Choroid plexus epithelial cell (primary cell): ENCODE measurements at regions not wholly inside any gene's neighbourhood (a gene's known extent, or its start where the extent isn't known, plus 50 kb on each side); places are given as distances from the start of the nearest gene placed in this dataset.

ENCODE experiments used
- DNase-seq: peaks from one replicate; pipeline ENCODE4 v3.0.0-alpha.2; 2010; ENCODE audit warnings: low read depth
- H3K4me3 ChIP-seq: 2 replicates; pipeline ENCODE4 v1.5.1; 2011; ENCODE audit warnings: low read depth, mild to moderate bottlenecking, control low read depth, low read length, moderate library complexity
- TF ChIP-seq, protein P1 (sequence below): conservative IDR thresholded peaks from 2 replicates; pipeline ENCODE4 v1.5.1; 2011; ENCODE audit warnings: low read depth, mild to moderate bottlenecking, control low read depth, inconsistent platforms, low read length, moderate library complexity

DNA sequence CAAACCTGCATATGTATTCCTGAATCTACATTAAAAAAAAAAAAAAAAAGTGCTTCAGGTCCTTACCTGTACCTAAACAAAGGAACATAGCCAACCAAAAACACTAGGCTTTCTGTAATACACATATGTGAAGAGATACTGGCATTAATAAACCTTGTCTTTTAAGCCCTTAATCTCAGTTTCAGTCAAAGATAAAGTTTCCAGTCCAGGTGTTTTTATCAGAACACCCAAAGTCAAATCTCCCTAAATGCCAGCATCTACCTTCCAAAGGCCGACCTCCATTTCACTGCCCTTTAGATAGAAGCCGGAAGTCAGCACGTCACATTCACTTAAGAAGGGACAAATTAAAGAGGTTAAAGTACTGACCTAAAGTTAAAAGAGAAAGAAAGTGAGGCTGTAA is 79.8 kb upstream of the NEBL start:
- no peak overlapping the region for H3K4me3 ChIP-seq
- TF ChIP-seq, protein P1, sequence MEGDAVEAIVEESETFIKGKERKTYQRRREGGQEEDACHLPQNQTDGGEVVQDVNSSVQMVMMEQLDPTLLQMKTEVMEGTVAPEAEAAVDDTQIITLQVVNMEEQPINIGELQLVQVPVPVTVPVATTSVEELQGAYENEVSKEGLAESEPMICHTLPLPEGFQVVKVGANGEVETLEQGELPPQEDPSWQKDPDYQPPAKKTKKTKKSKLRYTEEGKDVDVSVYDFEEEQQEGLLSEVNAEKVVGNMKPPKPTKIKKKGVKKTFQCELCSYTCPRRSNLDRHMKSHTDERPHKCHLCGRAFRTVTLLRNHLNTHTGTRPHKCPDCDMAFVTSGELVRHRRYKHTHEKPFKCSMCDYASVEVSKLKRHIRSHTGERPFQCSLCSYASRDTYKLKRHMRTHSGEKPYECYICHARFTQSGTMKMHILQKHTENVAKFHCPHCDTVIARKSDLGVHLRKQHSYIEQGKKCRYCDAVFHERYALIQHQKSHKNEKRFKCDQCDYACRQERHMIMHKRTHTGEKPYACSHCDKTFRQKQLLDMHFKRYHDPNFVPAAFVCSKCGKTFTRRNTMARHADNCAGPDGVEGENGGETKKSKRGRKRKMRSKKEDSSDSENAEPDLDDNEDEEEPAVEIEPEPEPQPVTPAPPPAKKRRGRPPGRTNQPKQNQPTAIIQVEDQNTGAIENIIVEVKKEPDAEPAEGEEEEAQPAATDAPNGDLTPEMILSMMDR = no peak
- DNase-seq = no peak

DNA sequence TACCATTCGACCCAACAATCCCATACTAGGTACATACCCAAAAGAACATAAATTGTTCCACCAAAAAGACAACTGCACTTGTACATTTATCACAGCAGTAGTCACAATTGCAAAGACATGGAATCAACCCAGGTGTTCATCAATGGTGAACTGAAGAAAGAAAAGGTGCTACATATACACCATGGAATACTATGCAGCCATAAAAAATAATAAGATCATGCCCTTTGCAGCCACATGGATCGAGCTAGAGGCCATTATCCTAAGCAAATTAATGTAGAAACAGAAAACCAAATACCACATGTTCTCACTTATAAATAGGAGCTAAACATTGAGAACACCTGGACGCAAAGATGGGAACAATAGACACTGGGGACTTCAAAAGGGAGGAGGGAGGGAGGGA is 79.3 kb upstream of the NEBL start:
- no peak for DNase-seq
- H3K4me3 ChIP-seq = no peak overlapping the region
- TF ChIP-seq, protein P1 = no peak

DNA sequence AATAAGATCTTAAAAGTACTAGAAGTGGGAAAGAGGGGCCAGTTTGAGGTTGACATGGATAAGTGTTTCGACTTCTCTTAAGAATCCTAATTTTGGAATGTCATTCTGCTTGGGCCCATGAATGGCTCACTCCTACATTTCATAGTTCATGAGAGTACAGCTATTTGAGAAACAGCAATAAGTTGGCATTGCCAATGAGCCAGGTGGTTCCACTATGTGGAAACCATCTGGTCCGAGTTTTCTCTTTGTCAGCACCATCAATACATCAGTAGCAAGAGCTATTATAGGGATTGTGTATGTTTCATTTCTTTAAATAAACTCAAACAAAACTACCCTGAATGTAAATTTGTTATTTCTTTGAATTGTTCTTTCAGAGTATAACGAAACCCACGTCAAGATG is 78.1 kb upstream of the NEBL start:
- TF ChIP-seq, protein P1 = no peak
- H3K4me3 ChIP-seq = no peak overlapping the region
- DNase-seq = no peak

DNA sequence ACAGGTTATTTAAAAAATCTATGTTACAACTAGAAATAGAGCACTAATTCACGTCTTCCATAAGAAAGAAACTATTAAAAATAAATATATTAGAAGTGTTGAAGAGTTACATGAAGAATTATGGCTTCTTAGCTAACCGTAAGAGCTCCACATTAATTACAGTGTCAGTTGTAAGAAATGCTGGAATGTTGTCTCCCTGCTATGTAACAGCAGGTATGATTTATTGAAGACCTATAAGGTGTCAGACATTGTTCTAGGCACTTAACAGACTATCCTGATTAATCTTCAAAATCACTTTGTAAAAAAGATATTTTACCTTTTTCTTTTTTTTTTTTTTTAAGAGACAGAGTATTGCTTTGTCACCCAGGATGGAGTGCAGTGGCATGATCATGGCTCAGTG is 75.8 kb upstream of the NEBL start:
- DNase-seq = no peak
- no peak overlapping the region for H3K4me3 ChIP-seq
- TF ChIP-seq, protein P1 = no peak

DNA sequence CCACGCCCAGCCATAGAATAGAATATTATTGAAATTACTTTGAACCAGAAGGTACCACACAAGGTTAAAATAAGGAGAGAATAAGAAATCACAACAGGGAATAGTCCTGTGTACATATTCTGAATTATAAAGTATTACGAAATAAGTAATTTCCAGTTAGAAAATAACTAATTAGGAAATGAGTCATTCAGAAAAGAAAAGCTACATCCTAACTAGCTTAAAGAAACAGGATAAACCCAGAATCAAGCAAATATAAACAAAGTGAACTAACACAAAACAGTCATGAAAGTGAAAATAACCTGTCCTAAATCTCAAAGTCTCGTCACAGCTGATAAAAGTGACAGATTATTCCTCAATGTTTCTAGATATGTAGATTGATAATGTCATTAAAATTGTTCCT is 74.8 kb upstream of the NEBL start:
- TF ChIP-seq, protein P1 = no peak
- peak; percentile 11 for DNase-seq
- no peak overlapping the region for H3K4me3 ChIP-seq

DNA sequence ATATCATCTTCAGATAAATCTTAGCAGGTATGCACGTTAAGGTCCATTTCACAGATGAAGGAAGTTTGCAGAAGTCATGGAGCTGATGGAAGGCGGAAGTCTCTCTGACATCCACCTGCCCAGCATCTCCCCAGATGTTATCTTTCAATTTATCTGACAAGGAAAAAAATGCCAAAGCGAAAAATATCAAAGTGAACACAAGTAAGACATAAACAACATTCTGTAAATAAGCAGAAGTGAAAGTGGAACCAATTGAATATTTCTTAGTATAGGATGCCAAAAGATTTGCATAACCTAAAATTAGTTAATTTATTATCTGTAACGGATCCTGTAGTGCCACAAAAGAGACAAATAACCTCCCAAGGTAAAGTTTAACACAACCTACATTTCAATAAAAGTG is 73.6 kb upstream of the NEBL start:
- TF ChIP-seq, protein P1 = no peak
- no peak for DNase-seq
- no peak overlapping the region for H3K4me3 ChIP-seq

DNA sequence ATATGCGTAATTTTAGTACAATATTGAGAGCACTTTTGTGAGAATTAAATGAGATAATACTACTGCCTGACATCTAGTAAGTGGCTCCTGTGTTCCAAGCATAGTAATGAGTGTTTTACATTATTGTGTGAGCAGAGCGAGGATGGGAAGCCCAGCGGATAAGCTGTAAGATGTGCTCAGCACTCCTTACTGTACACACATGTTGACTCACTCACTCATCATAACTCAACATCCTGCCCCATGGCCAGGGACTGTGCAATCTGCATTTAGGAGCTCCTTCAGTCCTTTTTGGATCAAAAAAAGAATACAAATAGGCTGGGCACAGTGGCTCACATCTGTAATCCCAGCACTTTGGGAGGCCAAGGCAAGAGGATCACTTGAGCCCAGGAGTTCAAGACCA is 72.9 kb upstream of the NEBL start:
- H3K4me3 ChIP-seq = no peak overlapping the region
- TF ChIP-seq, protein P1 = no peak
- peak; percentile 65 for DNase-seq
